ENCODE measurements at regions not wholly inside any gene's neighbourhood (a gene's known extent, or its start where the extent isn't known, plus 50 kb on each side); places are given as distances from the start of the nearest gene placed in this dataset.
"Not testable (repeated sequence)": the region's sequence is repeated elsewhere in the genome, so short reads cannot be mapped to it uniquely, and the experiment has no call there.

- no peak for TF ChIP-seq CTCF (IDR thresholded peaks at IDR 0.05; ENCODE audit: control insufficient read depth, insufficient read depth, low read depth, low read length, missing control alignments)
- DNase-seq (ENCODE audit: low read depth): no peak
- no peak overlapping the region for H3K4me3 ChIP-seq (ENCODE audit: control insufficient read depth, low read depth, low read length)
Measured at GRCh38 chr5:116771466-116772151, 197.0 kb upstream of the SEMA6A start.

GRCh38 chr5:116769953-116770352 is 195.3 kb upstream of the SEMA6A start:
- DNase-seq (ENCODE audit: low read depth); H3K4me3 ChIP-seq (ENCODE audit: control insufficient read depth, low read depth, low read length): not testable (repeated sequence)

- no peak for DNase-seq (ENCODE audit: low read depth)
- H3K4me3 ChIP-seq (ENCODE audit: control insufficient read depth, low read depth, low read length): no peak overlapping the region
- no peak for TF ChIP-seq CTCF (IDR thresholded peaks at IDR 0.05; ENCODE audit: control insufficient read depth, insufficient read depth, low read depth, low read length, missing control alignments)
Measured at GRCh38 chr5:116769470-116769869, 194.8 kb upstream of the SEMA6A start.

GRCh38 chr5:116766470-116766947 is 191.9 kb upstream of the SEMA6A start:
- TF ChIP-seq CTCF (IDR thresholded peaks at IDR 0.05; ENCODE audit: control insufficient read depth, insufficient read depth, low read depth, low read length, missing control alignments): no peak
- H3K4me3 ChIP-seq (ENCODE audit: control insufficient read depth, low read depth, low read length): no peak overlapping the region
- no peak for DNase-seq (ENCODE audit: low read depth)

GRCh38 chr5:116765441-116765840 is 190.8 kb upstream of the SEMA6A start:
- H3K4me3 ChIP-seq (ENCODE audit: control insufficient read depth, low read depth, low read length): no peak overlapping the region
- DNase-seq (ENCODE audit: low read depth): no peak
- no peak for TF ChIP-seq CTCF (IDR thresholded peaks at IDR 0.05; ENCODE audit: control insufficient read depth, insufficient read depth, low read depth, low read length, missing control alignments)

- no peak for TF ChIP-seq CTCF (IDR thresholded peaks at IDR 0.05; ENCODE audit: control insufficient read depth, insufficient read depth, low read depth, low read length, missing control alignments)
- no peak for DNase-seq (ENCODE audit: low read depth)
Measured at GRCh38 chr5:116764941-116765340, 190.3 kb upstream of the SEMA6A start.

GRCh38 chr5:116763987-116764866 is 189.6 kb upstream of the SEMA6A start:
- H3K4me3 ChIP-seq (ENCODE audit: control insufficient read depth, low read depth, low read length): no peak overlapping the region
- no peak for TF ChIP-seq CTCF (IDR thresholded peaks at IDR 0.05; ENCODE audit: control insufficient read depth, insufficient read depth, low read depth, low read length, missing control alignments)
- DNase-seq (ENCODE audit: low read depth): no peak

More at GRCh38 chr5:116764941-116765340, 190.3 kb upstream of the SEMA6A start:
- no peak overlapping the region for H3K4me3 ChIP-seq (ENCODE audit: control insufficient read depth, low read depth, low read length)
